ENCODE measurements at regions not wholly inside any gene's neighbourhood (a gene's known extent, or its start where the extent isn't known, plus 50 kb on each side); places are given as distances from the start of the nearest gene placed in this dataset.

- TF ChIP-seq, protein P1, sequence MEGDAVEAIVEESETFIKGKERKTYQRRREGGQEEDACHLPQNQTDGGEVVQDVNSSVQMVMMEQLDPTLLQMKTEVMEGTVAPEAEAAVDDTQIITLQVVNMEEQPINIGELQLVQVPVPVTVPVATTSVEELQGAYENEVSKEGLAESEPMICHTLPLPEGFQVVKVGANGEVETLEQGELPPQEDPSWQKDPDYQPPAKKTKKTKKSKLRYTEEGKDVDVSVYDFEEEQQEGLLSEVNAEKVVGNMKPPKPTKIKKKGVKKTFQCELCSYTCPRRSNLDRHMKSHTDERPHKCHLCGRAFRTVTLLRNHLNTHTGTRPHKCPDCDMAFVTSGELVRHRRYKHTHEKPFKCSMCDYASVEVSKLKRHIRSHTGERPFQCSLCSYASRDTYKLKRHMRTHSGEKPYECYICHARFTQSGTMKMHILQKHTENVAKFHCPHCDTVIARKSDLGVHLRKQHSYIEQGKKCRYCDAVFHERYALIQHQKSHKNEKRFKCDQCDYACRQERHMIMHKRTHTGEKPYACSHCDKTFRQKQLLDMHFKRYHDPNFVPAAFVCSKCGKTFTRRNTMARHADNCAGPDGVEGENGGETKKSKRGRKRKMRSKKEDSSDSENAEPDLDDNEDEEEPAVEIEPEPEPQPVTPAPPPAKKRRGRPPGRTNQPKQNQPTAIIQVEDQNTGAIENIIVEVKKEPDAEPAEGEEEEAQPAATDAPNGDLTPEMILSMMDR (IDR thresholded peaks at IDR 0.05; ENCODE audit: low read length), result no peak
- TF ChIP-seq EZH2 (optimal IDR thresholded peaks at IDR 0.05; ENCODE audit: low read depth, low read length), result no peak
- TF ChIP-seq EZH2phosphoT487 (IDR thresholded peaks at IDR 0.05; ENCODE audit: low read length), result no peak
Measured at GRCh38 chr5:117054141-117054540, 479.5 kb upstream of the SEMA6A start.
